GM19438 (cell line): ENCODE measurements at regions not wholly inside any gene's neighbourhood (a gene's known extent, or its start where the extent isn't known, plus 50 kb on each side); places are given as distances from the start of the nearest gene placed in this dataset.

Experiments
- ATAC-seq: cut with Tn5 transposase; IDR thresholded peaks from one replicate; pipeline ENCODE4 v1.9.1; 2021; ENCODE audit warnings: low read depth; ENCODE audit not compliant: unreplicated experiment

- no peak for ATAC-seq
Measured at GRCh38 chr2:126990200-126990599, 91.5 kb downstream of the TEX51 start.

GRCh38 chr2:126990605-126991532 lies 92.2 kb downstream of the TEX51 start:
- ATAC-seq: no peak

GRCh38 chr2:126994340-126994777 lies 95.7 kb downstream of the TEX51 start:
- ATAC-seq: no peak

GRCh38 chr2:126995621-126996377 lies 97.1 kb downstream of the TEX51 start:
- no peak for ATAC-seq

- no peak for ATAC-seq
Measured at GRCh38 chr2:126996378-126996699, 97.6 kb downstream of the TEX51 start.
